Calu3 (cell line): ENCODE measurements at regions not wholly inside any gene's neighbourhood (a gene's known extent, or its start where the extent isn't known, plus 50 kb on each side); places are given as distances from the start of the nearest gene placed in this dataset.

Experiments
- BruUV-seq: library from RNA; stranded (reverse); fragments of 400-500 nt; replicated peaks from 2 replicates; lab custom pipeline; 2021; lab: Mats Ljungman, UMichigan
- CTCF ChIA-PET: fragments of 300-600 bp; sonication (Branson Sonifier 250); formaldehyde crosslinking; loops from one replicate; lab custom pipeline; 2022; ENCODE audit warnings: antibody characterized with exemption; lab: Charles Lee
- DNase-seq: peaks from one replicate; pipeline ENCODE4 v3.0.0; 2022
- H3K27ac Mint-ChIP-seq: one replicate; pipeline ENCODE4 v1.8.0; 2022; ENCODE audit warnings: mixed read lengths; ENCODE audit not compliant: unreplicated experiment
- H3K27me3 Mint-ChIP-seq: one replicate; pipeline ENCODE4 v1.8.0; 2022; ENCODE audit warnings: mixed read lengths; ENCODE audit not compliant: unreplicated experiment
- H3K36me3 Mint-ChIP-seq: one replicate; pipeline ENCODE4 v1.8.0; 2022; ENCODE audit warnings: mild to moderate bottlenecking, moderate library complexity, mixed read lengths; ENCODE audit not compliant: insufficient read depth, unreplicated experiment
- H3K4me1 Mint-ChIP-seq: one replicate; pipeline ENCODE4 v1.8.0; 2022; ENCODE audit warnings: mild to moderate bottlenecking, low read depth, mixed read lengths; ENCODE audit not compliant: unreplicated experiment
- H3K4me3 Mint-ChIP-seq: one replicate; pipeline ENCODE4 v1.8.0; 2022; ENCODE audit warnings: mild to moderate bottlenecking, low read depth, moderate library complexity, mixed read lengths; ENCODE audit not compliant: unreplicated experiment
- H3K9me3 Mint-ChIP-seq: one replicate; pipeline ENCODE4 v1.8.0; 2022; ENCODE audit warnings: low read depth, mixed read lengths; ENCODE audit not compliant: unreplicated experiment
- CTCF ChIP-seq: fragments of 200-600 bp; IDR thresholded peaks from one replicate; pipeline ENCODE4 v1.8.0; 2022; ENCODE audit warnings: antibody characterized with exemption; ENCODE audit not compliant: unreplicated experiment
- intact Hi-C: fragments of 100-400 bp; cut with micrococcal nuclease; formaldehyde crosslinking; loops from one replicate; pipeline ENCODE4 v1.10.0; 2022; ENCODE audit not compliant: unreplicated experiment

GRCh38 chr18:39435996-39436395, 1870.4 kb upstream of the CELF4 start:
- no peaks in the 10 kb centered on the region for H3K36me3 Mint-ChIP-seq
- no peak overlapping the region for H3K4me3 Mint-ChIP-seq
- peaks cover 19% of the 10 kb centered on the region for H3K4me1 Mint-ChIP-seq
- H3K9me3 Mint-ChIP-seq: peaks cover 6% of the 10 kb centered on the region
- H3K27ac Mint-ChIP-seq: no peak overlapping the region
- no peaks in the 10 kb centered on the region for H3K27me3 Mint-ChIP-seq
- intact Hi-C loops: no loop called here
- DNase-seq: no peak
- no TSS peak for BruUV-seq
- CTCF ChIA-PET: interaction anchor here (0.6 kb wide), 1 partner anchor 41 kb away, joined by 3 read pairs; no protein-coding TSS in a partner anchor
- no peak for TF ChIP-seq CTCF

DNA sequence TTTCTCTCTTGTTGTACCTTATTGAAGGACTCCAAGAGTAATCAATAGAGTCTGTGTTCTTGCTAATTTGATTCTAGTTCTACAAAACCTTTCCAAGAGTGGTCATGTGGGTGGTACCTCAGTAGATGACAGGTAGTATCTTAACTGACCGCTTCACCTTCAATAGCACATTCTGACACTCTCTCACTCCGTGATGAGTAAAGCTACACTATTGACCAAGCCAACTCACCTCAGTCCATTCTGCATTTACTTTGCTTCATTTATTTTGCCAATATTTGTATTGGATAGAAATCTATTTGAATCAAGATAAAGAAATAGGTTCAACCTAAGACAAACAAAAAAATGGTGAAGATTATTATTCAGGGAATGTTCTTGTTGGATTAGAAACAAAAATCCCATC, 1869.6 kb upstream of the CELF4 start:
- H3K4me1 Mint-ChIP-seq: peaks cover 19% of the 10 kb centered on the region
- intact Hi-C loops: no loop called here
- no peak overlapping the region for H3K27ac Mint-ChIP-seq
- no peaks in the 10 kb centered on the region for H3K27me3 Mint-ChIP-seq
- H3K9me3 Mint-ChIP-seq: peaks cover 6% of the 10 kb centered on the region
- no peak for DNase-seq
- CTCF ChIA-PET: interaction anchor here (1.1 kb wide), 1 partner anchor 15 kb away, joined by 3 read pairs; no protein-coding TSS in a partner anchor
- no peak for TF ChIP-seq CTCF
- no peak overlapping the region for H3K4me3 Mint-ChIP-seq
- BruUV-seq: no TSS peak
- H3K36me3 Mint-ChIP-seq: no peaks in the 10 kb centered on the region

GRCh38 chr18:39434223-39434920, 1868.8 kb upstream of the CELF4 start:
- Mint-ChIP-seq H3K4me3 (no peak overlapping the region), H3K27ac (no peak overlapping the region), H3K36me3 (no peaks in the 10 kb centered on the region), H3K9me3 (peaks cover 6% of the 10 kb centered on the region), H3K4me1 (peaks cover 19% of the 10 kb centered on the region), H3K27me3 (no peaks in the 10 kb centered on the region)
- TF ChIP-seq CTCF: no peak
- DNase-seq: no peak
- CTCF ChIA-PET: interaction anchor here (0.6 to 1.1 kb wide), 2 partner anchors 15 to 20 kb away, joined by 3 to 4 read pairs; no protein-coding TSS in a partner anchor
- BruUV-seq: no TSS peak
- intact Hi-C loops: no loop called here

- Mint-ChIP-seq H3K36me3 (no peaks in the 10 kb centered on the region), H3K4me3 (no peak overlapping the region), H3K27me3 (no peaks in the 10 kb centered on the region), H3K4me1 (no peaks in the 10 kb centered on the region), H3K27ac (no peak overlapping the region), H3K9me3 (peaks cover 3% of the 10 kb centered on the region)
- CTCF ChIA-PET: interaction anchor here (0.6 kb wide), 1 partner anchor 46 kb away, joined by 3 read pairs; no protein-coding TSS in a partner anchor
- no peak for DNase-seq
- TF ChIP-seq CTCF: no peak
- BruUV-seq: no TSS peak
- intact Hi-C loops: no loop called here
Observed at GRCh38 chr18:39425172-39425850, 1859.7 kb upstream of the CELF4 start.
